ENCODE measurements at regions not wholly inside any gene's neighbourhood (a gene's known extent, or its start where the extent isn't known, plus 50 kb on each side); places are given as distances from the start of the nearest gene placed in this dataset.

GRCh38 chr12:4830556-4831210, 79.0 kb upstream of the KCNA1 start:
- TF ChIP-seq, protein P1, sequence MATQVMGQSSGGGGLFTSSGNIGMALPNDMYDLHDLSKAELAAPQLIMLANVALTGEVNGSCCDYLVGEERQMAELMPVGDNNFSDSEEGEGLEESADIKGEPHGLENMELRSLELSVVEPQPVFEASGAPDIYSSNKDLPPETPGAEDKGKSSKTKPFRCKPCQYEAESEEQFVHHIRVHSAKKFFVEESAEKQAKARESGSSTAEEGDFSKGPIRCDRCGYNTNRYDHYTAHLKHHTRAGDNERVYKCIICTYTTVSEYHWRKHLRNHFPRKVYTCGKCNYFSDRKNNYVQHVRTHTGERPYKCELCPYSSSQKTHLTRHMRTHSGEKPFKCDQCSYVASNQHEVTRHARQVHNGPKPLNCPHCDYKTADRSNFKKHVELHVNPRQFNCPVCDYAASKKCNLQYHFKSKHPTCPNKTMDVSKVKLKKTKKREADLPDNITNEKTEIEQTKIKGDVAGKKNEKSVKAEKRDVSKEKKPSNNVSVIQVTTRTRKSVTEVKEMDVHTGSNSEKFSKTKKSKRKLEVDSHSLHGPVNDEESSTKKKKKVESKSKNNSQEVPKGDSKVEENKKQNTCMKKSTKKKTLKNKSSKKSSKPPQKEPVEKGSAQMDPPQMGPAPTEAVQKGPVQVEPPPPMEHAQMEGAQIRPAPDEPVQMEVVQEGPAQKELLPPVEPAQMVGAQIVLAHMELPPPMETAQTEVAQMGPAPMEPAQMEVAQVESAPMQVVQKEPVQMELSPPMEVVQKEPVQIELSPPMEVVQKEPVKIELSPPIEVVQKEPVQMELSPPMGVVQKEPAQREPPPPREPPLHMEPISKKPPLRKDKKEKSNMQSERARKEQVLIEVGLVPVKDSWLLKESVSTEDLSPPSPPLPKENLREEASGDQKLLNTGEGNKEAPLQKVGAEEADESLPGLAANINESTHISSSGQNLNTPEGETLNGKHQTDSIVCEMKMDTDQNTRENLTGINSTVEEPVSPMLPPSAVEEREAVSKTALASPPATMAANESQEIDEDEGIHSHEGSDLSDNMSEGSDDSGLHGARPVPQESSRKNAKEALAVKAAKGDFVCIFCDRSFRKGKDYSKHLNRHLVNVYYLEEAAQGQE (IDR thresholded peaks at IDR 0.05; ENCODE audit: unreplicated experiment) = no peak
- TF ChIP-seq CTCF (conservative IDR thresholded peaks at IDR 0.05; ENCODE audit: low read depth in 2 of 2) = no peak
- TF ChIP-seq EZH2 (IDR thresholded peaks at IDR 0.05; ENCODE audit: low read depth, unreplicated experiment) = no peak
- no peak for TF ChIP-seq EZH2phosphoT487 (IDR thresholded peaks at IDR 0.05; ENCODE audit: unreplicated experiment)
- TF ChIP-seq CREB1 (CRISPR knock-in tag; IDR thresholded peaks at IDR 0.05; ENCODE audit: low read depth) = no peak
- TF ChIP-seq POLR2AphosphoS5 (IDR thresholded peaks at IDR 0.05; ENCODE audit: low read depth) = no peak
- TF ChIP-seq ETS1 (IDR thresholded peaks at IDR 0.05) = no peak
- TF ChIP-seq JUNB (IDR thresholded peaks at IDR 0.05; ENCODE audit: unreplicated experiment) = no peak
- TF ChIP-seq ZNF114 (CRISPR knock-in tag; IDR thresholded peaks at IDR 0.05) = no peak
- TF ChIP-seq ZNF331 (CRISPR knock-in tag; IDR thresholded peaks at IDR 0.05; ENCODE audit: low read depth) = no peak

Measured in GM23338 (cell line).